Lower lobe of right lung (tissue), 2 donors: ENCODE measurements at regions not wholly inside any gene's neighbourhood (a gene's known extent, or its start where the extent isn't known, plus 50 kb on each side); places are given as distances from the start of the nearest gene placed in this dataset.

Experiments used
- ATAC-seq, 2 donors: fragments of 200-7000 bp; cut with Tn5 transposase; one replicate each; pipeline ENCODE4 v1.9.1; 2020 to 2022; ENCODE audit warnings: mild to moderate bottlenecking in 2 of 2, moderate library complexity in 2 of 2
- DNase-seq: peaks from one replicate; pipeline ENCODE4 v3.0.0-alpha.2; 2020
- H3K27ac ChIP-seq: fragments of 200-600 bp; one replicate; pipeline ENCODE4 v1.8.0; 2022
- H3K27me3 ChIP-seq: fragments of 200-600 bp; one replicate; pipeline ENCODE4 v1.8.0; 2022; ENCODE audit warnings: low read depth
- H3K36me3 ChIP-seq: fragments of 200-600 bp; one replicate; pipeline ENCODE4 v1.8.0; 2022; ENCODE audit warnings: mild to moderate bottlenecking
- H3K4me1 ChIP-seq: fragments of 200-600 bp; one replicate; pipeline ENCODE4 v1.8.0; 2022
- H3K4me3 ChIP-seq: fragments of 200-600 bp; one replicate; pipeline ENCODE4 v1.8.0; 2022; ENCODE audit warnings: mild to moderate bottlenecking
- H3K9me3 ChIP-seq: fragments of 200-600 bp; one replicate; pipeline ENCODE4 v1.8.0; 2022
- intact Hi-C: fragments of 100-400 bp; cut with DNase I; formaldehyde crosslinking; loops from one replicate; pipeline ENCODE4 v1.11.0; 2022
- TF ChIP-seq, protein P1 (sequence below): fragments of 200-600 bp; IDR thresholded peaks from one replicate; pipeline ENCODE4 v1.8.0; 2022; ENCODE audit warnings: antibody characterized with exemption, mild to moderate bottlenecking
- donor health status: DM: no; HTN: yes; CAD: no; lungs with severe emphysema.

DNA sequence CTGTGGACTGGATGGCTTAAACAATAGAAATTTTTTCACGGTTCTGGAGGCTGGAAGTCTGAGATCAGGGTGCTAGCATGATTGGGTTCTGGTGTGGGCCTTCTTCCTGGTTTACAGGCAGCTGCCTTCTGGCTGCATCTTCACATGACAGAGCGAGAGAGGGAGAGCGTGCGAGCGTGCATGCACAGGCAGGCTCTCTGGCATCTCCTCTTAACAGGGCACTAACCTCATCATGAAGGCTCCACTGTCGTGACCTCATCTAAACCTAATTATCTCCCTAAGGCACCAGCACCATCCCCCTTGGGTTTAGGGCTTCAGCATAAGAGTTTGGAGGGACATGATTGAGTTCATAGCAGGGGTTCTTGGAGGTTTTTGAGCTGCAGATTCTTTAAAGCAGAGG is 292.0 kb upstream of the C2CD4B start:
- DNase-seq (no peak), ATAC-seq (no peak)
- Histone ChIP-seq H3K9me3 (no peaks in the 10 kb centered on the region), H3K27me3 (no peaks in the 10 kb centered on the region), H3K36me3 (no peaks in the 10 kb centered on the region), H3K4me1 (no peaks in the 10 kb centered on the region), H3K27ac (no peak overlapping the region), H3K4me3 (no peak overlapping the region)
- intact Hi-C loops = no loop called here
- TF ChIP-seq, protein P1, sequence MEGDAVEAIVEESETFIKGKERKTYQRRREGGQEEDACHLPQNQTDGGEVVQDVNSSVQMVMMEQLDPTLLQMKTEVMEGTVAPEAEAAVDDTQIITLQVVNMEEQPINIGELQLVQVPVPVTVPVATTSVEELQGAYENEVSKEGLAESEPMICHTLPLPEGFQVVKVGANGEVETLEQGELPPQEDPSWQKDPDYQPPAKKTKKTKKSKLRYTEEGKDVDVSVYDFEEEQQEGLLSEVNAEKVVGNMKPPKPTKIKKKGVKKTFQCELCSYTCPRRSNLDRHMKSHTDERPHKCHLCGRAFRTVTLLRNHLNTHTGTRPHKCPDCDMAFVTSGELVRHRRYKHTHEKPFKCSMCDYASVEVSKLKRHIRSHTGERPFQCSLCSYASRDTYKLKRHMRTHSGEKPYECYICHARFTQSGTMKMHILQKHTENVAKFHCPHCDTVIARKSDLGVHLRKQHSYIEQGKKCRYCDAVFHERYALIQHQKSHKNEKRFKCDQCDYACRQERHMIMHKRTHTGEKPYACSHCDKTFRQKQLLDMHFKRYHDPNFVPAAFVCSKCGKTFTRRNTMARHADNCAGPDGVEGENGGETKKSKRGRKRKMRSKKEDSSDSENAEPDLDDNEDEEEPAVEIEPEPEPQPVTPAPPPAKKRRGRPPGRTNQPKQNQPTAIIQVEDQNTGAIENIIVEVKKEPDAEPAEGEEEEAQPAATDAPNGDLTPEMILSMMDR = no peak

DNA sequence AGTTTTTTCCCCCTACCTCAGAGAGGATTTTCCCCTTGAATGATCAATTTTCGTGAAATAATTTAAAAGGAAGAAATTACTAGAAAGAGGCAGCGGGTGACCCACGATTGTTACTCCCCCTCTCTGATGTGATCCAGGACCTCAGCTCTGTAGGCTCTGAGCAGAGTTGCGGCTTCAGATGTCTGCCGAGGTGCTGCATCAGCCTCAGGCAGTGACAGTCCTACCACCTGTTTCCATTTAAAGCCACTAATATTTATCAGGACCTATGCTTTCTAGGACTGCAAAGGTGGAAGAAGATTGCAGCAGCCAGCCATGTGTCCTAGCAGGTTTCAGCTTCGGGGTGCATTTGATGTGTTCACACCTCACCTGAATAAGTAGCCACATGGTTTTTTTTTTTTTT is 294.8 kb upstream of the C2CD4B start:
- Histone ChIP-seq H3K4me3 (no peak overlapping the region), H3K4me1 (no peaks in the 10 kb centered on the region), H3K9me3 (no peaks in the 10 kb centered on the region), H3K27me3 (no peaks in the 10 kb centered on the region), H3K27ac (no peak overlapping the region), H3K36me3 (no peaks in the 10 kb centered on the region)
- intact Hi-C loops = no loop called here
- ATAC-seq = no peak
- no peak for DNase-seq
- TF ChIP-seq, protein P1 = no peak

DNA sequence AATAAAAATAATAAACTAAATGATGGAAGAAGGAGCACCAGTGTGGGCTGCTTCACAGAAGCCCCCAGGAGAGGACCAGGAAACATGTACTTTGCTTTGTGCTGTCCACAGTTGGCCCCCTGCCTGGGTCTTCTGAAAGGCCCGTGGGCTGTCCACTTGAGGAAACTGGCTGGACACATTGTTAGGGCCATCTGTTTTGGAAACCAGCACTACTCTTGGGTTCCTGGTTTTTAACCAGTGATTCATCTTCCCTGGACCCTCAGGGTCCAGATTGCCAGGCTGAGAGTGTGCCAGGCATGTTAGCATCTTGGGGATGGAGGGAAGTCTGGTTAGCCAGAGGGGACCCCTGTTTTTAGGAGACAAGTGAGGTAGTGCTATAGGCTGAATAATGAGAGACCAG is 297.2 kb upstream of the C2CD4B start:
- Histone ChIP-seq H3K27ac (no peak overlapping the region), H3K4me1 (no peaks in the 10 kb centered on the region), H3K27me3 (no peaks in the 10 kb centered on the region), H3K9me3 (no peaks in the 10 kb centered on the region), H3K4me3 (no peak overlapping the region), H3K36me3 (no peaks in the 10 kb centered on the region)
- no peak for ATAC-seq
- intact Hi-C loops = no loop called here
- no peak for DNase-seq
- TF ChIP-seq, protein P1 = no peak

GRCh38 chr15:62462721-62463120 is 297.6 kb upstream of the C2CD4B start:
- Histone ChIP-seq H3K4me1 (no peaks in the 10 kb centered on the region), H3K4me3 (no peak overlapping the region), H3K36me3 (no peaks in the 10 kb centered on the region), H3K27ac (no peak overlapping the region), H3K9me3 (no peaks in the 10 kb centered on the region), H3K27me3 (no peaks in the 10 kb centered on the region)
- TF ChIP-seq, protein P1 = no peak
- ATAC-seq (no peak), DNase-seq (no peak)
- intact Hi-C loops = no loop called here

DNA sequence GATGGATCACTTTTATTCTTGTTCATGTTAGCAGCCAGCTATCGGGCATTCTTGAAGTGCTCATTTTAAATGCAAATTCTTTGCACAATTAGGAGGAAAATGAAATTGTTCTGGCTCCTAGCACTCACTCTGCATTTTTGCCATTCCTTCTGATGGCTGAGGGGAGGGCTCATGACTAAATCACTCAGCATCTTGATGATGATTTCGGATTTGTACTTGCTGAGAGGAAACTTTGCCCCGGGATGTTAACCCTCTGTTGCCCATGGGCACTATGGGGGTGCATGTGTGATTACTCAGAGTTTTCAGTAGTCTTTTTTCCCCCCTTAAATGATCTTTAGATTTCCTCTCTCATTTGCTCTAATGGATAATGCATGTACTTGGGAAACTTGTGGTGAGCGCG is 299.6 kb upstream of the C2CD4B start:
- H3K4me3 ChIP-seq = no peak overlapping the region
- intact Hi-C loops = no loop called here
- no peak overlapping the region for H3K27ac ChIP-seq
- no peaks in the 10 kb centered on the region for H3K36me3 ChIP-seq
- ATAC-seq (no peak), DNase-seq (no peak)
- H3K27me3 ChIP-seq = no peaks in the 10 kb centered on the region
- TF ChIP-seq, protein P1 = no peak
- peaks cover 8% of the 10 kb centered on the region for H3K4me1 ChIP-seq
- H3K9me3 ChIP-seq = no peaks in the 10 kb centered on the region

GRCh38 chr15:62465173-62465572 is 300.1 kb upstream of the C2CD4B start:
- intact Hi-C loops = no loop called here
- H3K36me3 ChIP-seq = no peaks in the 10 kb centered on the region
- no peak for DNase-seq
- H3K27ac ChIP-seq = no peak overlapping the region
- H3K4me3 ChIP-seq = no peak overlapping the region
- H3K4me1 ChIP-seq = peaks cover 11% of the 10 kb centered on the region
- H3K9me3 ChIP-seq = no peaks in the 10 kb centered on the region
- TF ChIP-seq, protein P1 = no peak
- no peak for ATAC-seq
- no peaks in the 10 kb centered on the region for H3K27me3 ChIP-seq
